Activated CD4-positive, alpha-beta T cell treated with anti-CD3 and anti-CD28 coated beads for 36 hours (primary cell): ENCODE measurements at regions not wholly inside any gene's neighbourhood (a gene's known extent, or its start where the extent isn't known, plus 50 kb on each side); places are given as distances from the start of the nearest gene placed in this dataset.

Experiments used
- ATAC-seq: fragments of 200-7000 bp; cut with Tn5 transposase; one replicate; pipeline ENCODE4 v1.10.0; 2021; ENCODE audit warnings: mild to moderate bottlenecking, moderate library complexity
- CTCF ChIA-PET: fragments of 350-600 bp; sonication (Branson Sonifier 250); formaldehyde crosslinking; loops from one replicate; lab custom pipeline; 2021; ENCODE audit warnings: antibody characterized with exemption; lab: Charles Lee
- POLR2A ChIA-PET: fragments of 350-600 bp; sonication (Branson Sonifier 250); formaldehyde crosslinking; loops from one replicate; lab custom pipeline; 2021; ENCODE audit warnings: antibody characterized with exemption, inconsistent platforms; lab: Charles Lee
- DNase-seq: peaks from one replicate; pipeline ENCODE4 v3.0.0-alpha.2; 2020
- H3K27ac Mint-ChIP-seq: one replicate; pipeline ENCODE4 v1.8.0; 2021; ENCODE audit warnings: mixed read lengths
- H3K27me3 Mint-ChIP-seq: one replicate; pipeline ENCODE4 v1.8.0; 2021; ENCODE audit warnings: mixed read lengths
- H3K36me3 Mint-ChIP-seq: one replicate; pipeline ENCODE4 v1.8.0; 2021; ENCODE audit warnings: low read depth, mixed read lengths
- H3K4me1 Mint-ChIP-seq: one replicate; pipeline ENCODE4 v1.8.0; 2021; ENCODE audit warnings: mixed read lengths
- H3K4me3 Mint-ChIP-seq: one replicate; pipeline ENCODE4 v1.8.0; 2021; ENCODE audit warnings: mild to moderate bottlenecking, moderate library complexity, mixed read lengths
- H3K9me3 Mint-ChIP-seq: one replicate; pipeline ENCODE4 v1.8.0; 2021; ENCODE audit warnings: low read depth, mixed read lengths
- intact Hi-C, 2 experiments: fragments of 100-400 bp; cut with DNase I in 1 of 2; cut with micrococcal nuclease in 1 of 2; formaldehyde crosslinking; loops; one replicate each; pipeline versions ENCODE4 v1.14.2 to v1.15.1; 2022 to 2024; cut with DNase I, micrococcal nuclease

DNA sequence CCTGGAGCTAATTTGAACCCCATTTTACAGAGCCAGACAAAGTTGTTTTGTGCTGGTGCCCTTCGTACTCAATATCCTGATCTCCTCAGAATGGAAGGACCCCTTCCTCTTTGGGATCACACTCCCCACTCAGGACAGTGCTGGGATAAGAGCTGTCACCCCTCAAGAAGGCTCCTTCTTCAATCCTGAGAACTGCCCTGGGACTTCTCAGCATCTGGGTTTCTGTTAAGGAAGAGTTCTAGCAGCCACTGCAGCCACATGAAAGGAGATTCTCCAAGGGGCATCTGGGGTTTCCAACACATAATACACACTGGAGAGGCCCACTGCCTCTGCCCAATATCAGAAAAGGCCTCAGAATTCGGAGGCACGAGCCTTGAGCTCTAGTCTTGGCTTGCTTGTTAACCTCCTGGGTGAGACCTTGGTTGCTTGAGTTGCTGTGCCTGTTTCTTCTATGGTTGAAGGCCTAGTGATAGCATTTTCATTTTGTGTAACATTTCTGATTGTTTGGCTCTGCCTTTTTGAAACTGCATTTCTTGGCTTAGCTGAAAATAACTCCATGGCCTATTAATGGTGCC is 78.8 kb upstream of the NMNAT3 start:
- ATAC-seq, result peak; percentile 44
- Mint-ChIP-seq H3K4me1 (no peaks in the 10 kb centered on the region), H3K4me3 (no peak overlapping the region), H3K27ac (no peak overlapping the region), H3K9me3 (no peaks in the 10 kb centered on the region), H3K27me3 (no peaks in the 10 kb centered on the region), H3K36me3 (no peaks in the 10 kb centered on the region)
- intact Hi-C loops, result no loop called here
- ChIA-PET POLR2A (interaction anchor here (0.5 kb wide), 1 partner anchor 1051 kb away, joined by 5 read pairs; no protein-coding TSS in a partner anchor), CTCF (interaction anchor here (0.7 kb wide), 1 partner anchor 383 kb away, joined by 3 read pairs; no protein-coding TSS in a partner anchor)
- no peak for DNase-seq

DNA sequence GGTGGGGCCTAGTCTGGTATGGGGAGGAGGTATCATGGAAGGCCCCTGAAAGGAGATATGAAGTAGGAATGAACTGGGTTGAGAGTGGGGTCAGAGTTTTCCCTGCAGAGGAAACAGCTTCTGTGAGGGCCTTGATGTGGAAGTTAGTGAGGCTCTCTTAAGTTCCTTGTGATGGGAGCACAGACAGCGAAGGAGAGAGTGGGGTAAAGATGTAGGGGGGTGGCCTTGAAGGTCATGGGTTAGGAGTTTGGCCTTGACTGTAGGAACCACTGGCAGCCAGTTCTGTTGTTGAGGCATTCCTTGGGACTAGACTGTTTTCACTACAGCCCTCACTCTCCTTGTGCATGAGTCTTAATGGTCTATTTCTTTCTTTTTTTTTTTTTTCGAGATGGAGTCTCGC is 77.8 kb upstream of the NMNAT3 start:
- Mint-ChIP-seq H3K27ac (no peak overlapping the region), H3K4me3 (no peak overlapping the region), H3K4me1 (no peaks in the 10 kb centered on the region), H3K36me3 (no peaks in the 10 kb centered on the region), H3K9me3 (peaks cover 4% of the 10 kb centered on the region), H3K27me3 (no peaks in the 10 kb centered on the region)
- ATAC-seq, result no peak
- DNase-seq, result no peak
- CTCF ChIA-PET, result no interaction called here
- POLR2A ChIA-PET, result interaction anchor here (0.7 kb wide), 1 partner anchor 74 kb away, joined by 4 read pairs; no protein-coding TSS in a partner anchor
- intact Hi-C loops, result no loop called here

DNA sequence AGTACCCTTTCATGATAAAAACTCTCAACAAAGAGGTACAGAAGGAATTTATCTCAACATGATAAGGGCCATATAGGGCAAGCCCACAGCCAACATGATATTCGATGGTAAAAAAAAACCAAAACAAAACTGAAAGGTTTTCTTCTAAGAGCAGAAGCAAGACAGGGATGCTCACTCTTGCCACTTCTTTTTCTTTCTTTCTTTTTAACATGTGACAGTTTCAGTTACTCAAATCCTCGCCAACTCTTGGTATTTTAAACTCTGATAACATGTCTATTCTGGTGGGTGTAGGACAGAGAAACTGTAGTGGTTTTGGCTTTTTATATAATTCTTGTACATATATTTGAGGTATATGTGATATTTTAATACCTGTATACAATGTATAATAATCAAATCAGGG is 74.0 kb upstream of the NMNAT3 start:
- DNase-seq, result no peak
- POLR2A ChIA-PET, result no interaction called here
- intact Hi-C loops, result no loop called here
- ATAC-seq, result no peak
- CTCF ChIA-PET, result no interaction called here
- H3K9me3 Mint-ChIP-seq, result peaks cover 11% of the 10 kb centered on the region
- no peaks in the 10 kb centered on the region for H3K36me3 Mint-ChIP-seq
- H3K4me1 Mint-ChIP-seq, result no peaks in the 10 kb centered on the region
- no peaks in the 10 kb centered on the region for H3K27me3 Mint-ChIP-seq
- no peak overlapping the region for H3K4me3 Mint-ChIP-seq
- no peak overlapping the region for H3K27ac Mint-ChIP-seq

DNA sequence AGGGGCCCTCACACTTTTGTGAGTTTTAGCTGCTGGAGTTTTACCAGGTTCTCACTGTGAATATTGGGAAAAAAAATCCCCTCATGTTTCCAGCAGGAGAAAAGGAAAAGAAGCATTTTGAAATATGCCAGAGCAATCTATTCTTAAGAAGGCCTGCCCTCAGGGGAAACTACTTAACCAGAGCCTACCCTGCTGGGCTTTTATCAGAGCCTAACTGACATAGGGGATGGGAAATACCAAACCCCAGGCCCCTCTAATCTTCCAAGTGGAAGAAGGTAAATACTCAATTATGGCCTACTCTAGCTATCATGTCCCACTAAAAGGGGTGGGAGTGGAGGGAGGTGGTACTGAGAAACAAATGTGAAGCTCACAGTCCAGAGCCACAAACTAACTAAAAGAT is 68.7 kb upstream of the NMNAT3 start:
- Mint-ChIP-seq H3K4me3 (no peak overlapping the region), H3K4me1 (no peaks in the 10 kb centered on the region), H3K36me3 (no peaks in the 10 kb centered on the region), H3K27me3 (peaks cover 5% of the 10 kb centered on the region), H3K9me3 (peaks cover 11% of the 10 kb centered on the region), H3K27ac (no peak overlapping the region)
- ChIA-PET CTCF (interaction anchor here (0.5 kb wide), 1 partner anchor 46 kb away, joined by 3 read pairs; no protein-coding TSS in a partner anchor), POLR2A (no interaction called here)
- ATAC-seq (no peak), DNase-seq (no peak)
- intact Hi-C loops, result no loop called here

DNA sequence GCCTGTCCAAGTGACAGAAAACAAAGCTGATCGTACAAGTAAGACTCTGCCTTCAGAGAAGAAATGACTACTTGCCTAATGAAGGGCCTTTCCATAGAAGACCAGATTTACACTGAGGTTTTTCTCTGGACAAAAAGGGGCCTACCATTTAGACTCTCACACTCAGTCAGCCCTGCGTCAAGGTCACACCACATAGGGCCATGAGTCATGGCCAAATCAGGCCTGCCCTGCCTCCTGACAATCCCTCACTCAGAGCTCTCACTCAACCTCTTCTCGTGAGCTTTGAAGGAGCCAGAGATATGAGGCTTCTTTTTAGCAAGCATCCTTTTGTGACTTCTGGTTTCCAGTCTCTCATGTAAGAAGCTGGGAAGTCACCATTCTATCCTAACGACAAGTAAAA is 68.1 kb upstream of the NMNAT3 start:
- H3K27ac Mint-ChIP-seq, result no peak overlapping the region
- ChIA-PET POLR2A (no interaction called here), CTCF (interaction anchor here (0.5 kb wide), 1 partner anchor 47 kb away, joined by 3 read pairs; no protein-coding TSS in a partner anchor)
- H3K27me3 Mint-ChIP-seq, result peaks cover 5% of the 10 kb centered on the region
- intact Hi-C loops, result no loop called here
- DNase-seq (no peak), ATAC-seq (no peak)
- H3K36me3 Mint-ChIP-seq, result no peaks in the 10 kb centered on the region
- peaks cover 8% of the 10 kb centered on the region for H3K9me3 Mint-ChIP-seq
- no peak overlapping the region for H3K4me3 Mint-ChIP-seq
- no peaks in the 10 kb centered on the region for H3K4me1 Mint-ChIP-seq

DNA sequence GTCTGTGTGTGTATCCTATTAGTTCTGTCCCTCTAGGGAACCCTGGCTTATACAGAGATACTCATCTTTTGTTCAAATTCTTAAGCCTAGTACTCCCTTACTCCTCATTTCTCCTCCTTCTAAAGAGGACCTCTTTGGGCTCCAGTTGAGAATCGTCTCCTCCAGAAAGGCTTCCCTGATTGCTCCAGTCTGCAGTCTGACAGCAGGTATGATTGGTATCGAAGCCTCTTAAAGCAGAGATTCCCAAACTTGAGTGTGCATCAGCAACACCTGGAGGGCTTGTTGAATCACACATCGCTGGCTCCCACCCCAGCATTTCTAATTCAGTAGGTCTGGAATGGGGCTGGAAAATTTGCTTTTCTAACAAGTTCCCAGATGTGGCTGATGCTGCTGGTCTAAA is 60.9 kb upstream of the NMNAT3 start:
- Mint-ChIP-seq H3K27me3 (peaks cover 4% of the 10 kb centered on the region), H3K4me3 (no peak overlapping the region), H3K36me3 (no peaks in the 10 kb centered on the region), H3K27ac (no peak overlapping the region), H3K4me1 (no peaks in the 10 kb centered on the region), H3K9me3 (no peaks in the 10 kb centered on the region)
- intact Hi-C loops, result no loop called here
- DNase-seq, result no peak
- ATAC-seq, result no peak
- CTCF ChIA-PET, result no interaction called here
- POLR2A ChIA-PET, result no interaction called here

DNA sequence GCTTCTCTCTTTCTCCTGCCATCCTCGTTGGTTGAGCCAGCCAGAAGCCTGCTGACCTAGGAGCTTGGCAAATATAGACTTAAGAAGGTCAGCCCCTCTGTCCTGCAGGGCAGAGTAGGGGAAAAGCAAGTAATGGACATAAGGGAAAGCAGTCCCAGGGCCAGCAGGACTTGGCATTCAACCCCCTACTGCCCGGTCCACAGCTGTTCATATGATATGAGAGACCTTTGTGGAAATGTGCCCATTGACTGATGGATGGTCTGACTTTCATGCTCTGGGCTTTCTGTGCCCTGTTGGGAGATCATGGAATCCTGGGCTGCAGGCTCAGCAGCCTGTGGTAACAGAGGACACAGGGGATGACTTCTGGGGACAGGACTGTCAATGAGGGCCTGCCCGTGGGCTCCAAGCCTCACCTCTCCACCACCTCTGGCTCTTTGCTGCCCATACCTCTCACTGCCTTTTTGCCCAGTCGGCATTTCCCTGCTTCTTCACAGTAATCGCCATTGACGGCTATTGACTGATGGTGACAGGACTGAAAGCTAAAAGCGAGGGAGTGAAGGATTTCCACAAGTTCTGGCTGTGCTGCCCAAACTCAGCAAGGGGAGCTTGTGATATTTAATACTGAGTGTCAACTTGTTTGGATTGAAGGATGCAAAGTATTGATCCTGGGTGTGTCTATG is 60.0 kb upstream of the NMNAT3 start:
- Mint-ChIP-seq H3K9me3 (no peaks in the 10 kb centered on the region), H3K36me3 (no peaks in the 10 kb centered on the region), H3K27me3 (peaks cover 4% of the 10 kb centered on the region), H3K27ac (no peak overlapping the region), H3K4me1 (no peaks in the 10 kb centered on the region), H3K4me3 (no peak overlapping the region)
- intact Hi-C loops, result no loop called here
- ChIA-PET CTCF (no interaction called here), POLR2A (no interaction called here)
- DNase-seq (no peak), ATAC-seq (no peak)

DNA sequence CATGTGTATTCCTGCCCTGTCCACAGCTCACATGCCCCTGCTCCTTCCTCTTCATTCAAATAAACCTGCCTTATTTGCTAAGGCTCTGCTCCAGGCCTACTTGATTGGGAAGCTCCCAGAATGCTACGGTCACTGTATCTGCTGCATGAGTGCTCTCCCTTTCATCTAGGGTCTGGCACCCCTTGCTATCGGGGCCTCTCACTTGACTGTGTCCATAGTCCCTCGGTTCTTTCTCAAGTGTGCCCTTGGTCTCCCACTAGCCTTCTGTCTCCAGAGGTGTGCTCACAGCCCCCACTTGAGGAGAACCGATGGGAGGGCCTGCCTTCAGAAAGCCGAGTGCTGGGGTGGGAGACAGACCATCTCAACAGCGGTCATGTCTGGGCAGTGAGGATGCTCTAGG is 57.4 kb upstream of the NMNAT3 start:
- CTCF ChIA-PET, result no interaction called here
- Mint-ChIP-seq H3K27me3 (peaks cover 8% of the 10 kb centered on the region), H3K4me3 (no peak overlapping the region), H3K4me1 (no peaks in the 10 kb centered on the region), H3K27ac (no peak overlapping the region), H3K9me3 (no peaks in the 10 kb centered on the region), H3K36me3 (no peaks in the 10 kb centered on the region)
- ATAC-seq (no peak), DNase-seq (no peak)
- POLR2A ChIA-PET, result no interaction called here
- intact Hi-C loops, result no loop called here

DNA sequence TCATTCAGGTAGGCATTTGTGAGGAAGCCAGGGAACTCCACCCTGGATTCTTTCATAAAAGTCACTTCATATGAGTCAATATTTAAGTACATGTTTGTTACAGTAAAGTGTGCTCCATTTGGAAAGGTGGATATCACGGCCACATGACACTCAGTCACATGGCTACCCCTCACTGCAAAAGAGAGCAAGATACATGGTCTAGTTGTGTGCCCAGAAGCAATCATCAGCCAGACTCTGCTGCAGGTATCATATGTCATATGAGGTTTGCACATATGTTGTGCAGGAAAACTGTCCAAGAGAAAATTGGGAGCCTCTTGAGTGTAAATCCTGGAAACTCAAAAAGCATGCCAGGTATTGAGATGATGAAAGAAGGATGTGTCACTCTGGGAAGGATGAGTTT is 55.0 kb upstream of the NMNAT3 start:
- Mint-ChIP-seq H3K36me3 (no peaks in the 10 kb centered on the region), H3K9me3 (no peaks in the 10 kb centered on the region), H3K4me3 (no peak overlapping the region), H3K4me1 (no peaks in the 10 kb centered on the region), H3K27ac (no peak overlapping the region), H3K27me3 (peaks cover 8% of the 10 kb centered on the region)
- ChIA-PET CTCF (no interaction called here), POLR2A (no interaction called here)
- intact Hi-C loops, result no loop called here
- ATAC-seq (no peak), DNase-seq (no peak)

DNA sequence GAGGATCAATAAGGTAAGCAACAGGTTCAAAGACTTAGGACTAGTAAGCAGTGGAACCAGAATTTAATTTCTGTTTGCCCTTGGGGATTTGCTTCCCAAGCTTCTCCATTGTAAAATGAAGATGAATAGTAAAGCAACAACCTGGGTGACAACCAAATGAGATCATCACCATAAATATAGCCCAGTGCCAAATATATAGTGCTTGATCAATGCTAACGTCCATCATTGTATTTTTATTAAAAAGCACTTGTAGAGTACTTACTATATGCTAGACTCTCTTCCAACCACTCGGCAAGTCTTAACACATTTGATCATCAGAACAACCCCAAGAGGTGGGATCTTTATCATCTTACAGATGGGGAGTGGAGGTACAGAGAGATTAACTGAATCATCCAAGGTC is 51.5 kb upstream of the NMNAT3 start:
- Mint-ChIP-seq H3K36me3 (no peaks in the 10 kb centered on the region), H3K27ac (no peak overlapping the region), H3K4me1 (no peaks in the 10 kb centered on the region), H3K27me3 (peaks cover 8% of the 10 kb centered on the region), H3K4me3 (no peak overlapping the region), H3K9me3 (no peaks in the 10 kb centered on the region)
- ATAC-seq, result no peak
- CTCF ChIA-PET, result interaction anchor here (0.9 kb wide), 1 partner anchor 15 kb away, joined by 3 read pairs; no protein-coding TSS in a partner anchor
- POLR2A ChIA-PET, result no interaction called here
- DNase-seq, result no peak
- intact Hi-C loops, result no loop called here

DNA sequence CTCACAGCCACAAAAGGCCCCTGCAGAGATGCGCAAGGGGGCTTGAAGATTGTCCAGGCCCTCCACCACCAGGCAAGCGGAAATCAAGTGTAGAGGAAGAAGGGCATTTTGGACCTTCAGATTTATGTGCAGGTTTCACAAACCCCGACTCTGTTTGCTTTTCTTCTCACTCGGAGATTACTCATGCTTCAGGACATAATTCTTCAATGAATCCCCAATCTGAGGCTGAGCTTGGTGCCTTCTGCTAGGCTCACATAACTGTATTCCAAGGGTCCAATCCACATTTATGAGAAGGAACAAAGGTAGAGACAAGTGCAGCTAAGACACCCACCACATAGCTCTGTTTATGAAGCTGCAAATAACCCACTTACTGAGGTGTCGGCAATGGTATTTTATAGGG is 50.6 kb upstream of the NMNAT3 start:
- POLR2A ChIA-PET, result no interaction called here
- DNase-seq (no peak), ATAC-seq (no peak)
- Mint-ChIP-seq H3K36me3 (no peaks in the 10 kb centered on the region), H3K4me3 (no peak overlapping the region), H3K9me3 (no peaks in the 10 kb centered on the region), H3K27me3 (peaks cover 6% of the 10 kb centered on the region), H3K27ac (no peak overlapping the region), H3K4me1 (no peaks in the 10 kb centered on the region)
- CTCF ChIA-PET, result interaction anchor here (0.9 kb wide), 1 partner anchor 43 kb away, joined by 3 read pairs; no protein-coding TSS in a partner anchor
- intact Hi-C loops, result no loop called here
